GM21526 (cell line): ENCODE measurements at regions not wholly inside any gene's neighbourhood (a gene's known extent, or its start where the extent isn't known, plus 50 kb on each side); places are given as distances from the start of the nearest gene placed in this dataset.
"Not testable (repeated sequence)": the region's sequence is repeated elsewhere in the genome, so short reads cannot be mapped to it uniquely, and the experiment has no call there.

ENCODE experiments used
- ATAC-seq: cut with Tn5 transposase; IDR thresholded peaks from one replicate; pipeline ENCODE4 v1.9.1; 2021; ENCODE audit warnings: moderate library complexity; ENCODE audit not compliant: unreplicated experiment, low FRiP score

DNA sequence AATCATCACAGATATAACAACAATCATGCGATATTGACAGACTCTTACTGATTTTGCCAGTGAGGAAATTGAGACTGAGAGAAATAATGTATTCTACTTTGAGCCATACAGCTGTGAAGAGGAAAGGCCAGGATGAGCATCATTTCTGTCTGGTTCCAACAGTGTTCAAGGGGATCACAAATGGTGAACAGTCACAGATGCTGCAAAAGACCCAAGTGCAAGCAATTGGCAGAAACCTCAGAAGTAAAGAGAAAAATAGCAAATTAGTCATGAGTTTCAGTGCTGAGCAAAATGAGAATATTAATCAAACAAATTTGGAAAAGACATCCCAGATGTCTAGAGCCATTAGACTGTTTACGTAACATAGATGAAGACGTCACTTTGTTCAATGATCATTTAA lies 114.1 kb downstream of the RAB38 start:
- no peak for ATAC-seq

DNA sequence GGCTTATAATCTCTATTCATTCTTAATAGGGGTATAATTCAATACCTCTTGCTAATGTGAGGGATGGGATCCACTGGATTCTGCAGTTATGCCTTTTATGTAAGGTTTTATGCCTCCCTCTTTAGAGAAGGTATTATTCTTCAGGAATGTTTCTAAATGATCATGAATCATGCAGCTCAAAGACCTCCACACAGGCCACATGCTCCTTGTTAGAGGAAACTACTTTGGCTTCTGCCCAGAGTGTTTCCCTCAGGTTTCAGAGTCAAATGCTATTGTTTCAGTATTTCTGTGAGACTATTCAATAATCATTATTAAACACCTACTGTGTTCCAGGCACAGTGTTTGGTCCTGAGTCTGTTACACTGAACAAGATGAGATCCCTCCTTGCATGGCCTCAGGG lies 115.9 kb downstream of the RAB38 start:
- ATAC-seq, result no peak

DNA sequence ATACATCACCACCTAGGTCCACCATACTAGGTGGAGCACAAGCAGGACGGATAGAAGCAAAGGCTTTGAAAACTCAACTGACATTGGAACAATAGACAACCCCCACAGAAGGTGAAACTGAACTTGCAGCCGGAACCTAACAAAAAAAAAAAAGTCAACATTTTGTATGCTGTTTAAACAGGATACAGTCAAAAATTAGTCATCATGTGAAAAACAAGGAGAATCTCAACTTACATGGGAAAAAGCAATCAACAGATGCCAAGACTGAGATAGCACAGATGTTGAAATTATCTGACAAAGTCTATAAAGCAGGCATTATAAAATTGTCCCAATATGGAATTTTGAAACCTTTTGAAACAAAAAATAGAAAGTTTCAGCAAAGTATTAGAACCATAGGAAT lies 123.8 kb downstream of the RAB38 start:
- ATAC-seq, result no peak

DNA sequence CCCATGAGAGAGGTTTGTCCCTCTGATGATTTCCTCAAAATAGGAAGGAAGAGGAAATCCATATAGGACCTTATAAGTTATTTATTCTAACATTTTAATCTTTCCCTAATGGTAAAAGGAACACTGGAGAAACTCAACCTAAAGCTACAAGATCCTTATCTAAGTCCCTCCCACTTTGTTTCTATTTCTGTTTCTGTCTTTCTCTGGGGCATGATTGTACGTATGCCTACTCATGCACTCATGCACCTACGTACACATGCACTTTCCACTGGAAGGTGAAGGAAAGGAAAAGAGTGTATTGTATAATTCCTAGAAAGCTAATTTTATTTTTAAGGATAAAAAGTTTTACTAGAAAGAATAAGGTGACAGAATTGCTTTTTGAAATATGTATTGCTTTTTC lies 125.0 kb downstream of the RAB38 start:
- no peak for ATAC-seq

DNA sequence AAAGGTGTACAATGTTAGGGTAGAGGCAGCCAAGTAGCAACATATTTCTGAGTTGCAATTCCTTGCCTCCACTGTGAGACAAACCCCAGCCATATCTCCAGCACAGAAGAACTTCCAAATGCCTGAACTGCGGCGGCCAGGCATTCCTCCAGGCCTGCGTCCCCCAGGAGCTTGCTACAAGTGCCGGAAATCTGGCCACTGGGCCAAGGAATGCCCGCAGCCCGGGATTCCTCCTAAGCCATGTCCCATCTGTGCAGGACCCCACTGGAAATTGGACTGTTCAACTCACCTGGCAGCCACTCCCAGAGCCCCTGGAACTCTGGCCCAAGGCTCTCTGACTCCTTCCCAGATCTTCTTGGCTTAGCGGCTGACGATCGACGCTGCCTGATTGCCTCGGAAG lies 130.0 kb downstream of the RAB38 start:
- ATAC-seq, result not testable (repeated sequence)

DNA sequence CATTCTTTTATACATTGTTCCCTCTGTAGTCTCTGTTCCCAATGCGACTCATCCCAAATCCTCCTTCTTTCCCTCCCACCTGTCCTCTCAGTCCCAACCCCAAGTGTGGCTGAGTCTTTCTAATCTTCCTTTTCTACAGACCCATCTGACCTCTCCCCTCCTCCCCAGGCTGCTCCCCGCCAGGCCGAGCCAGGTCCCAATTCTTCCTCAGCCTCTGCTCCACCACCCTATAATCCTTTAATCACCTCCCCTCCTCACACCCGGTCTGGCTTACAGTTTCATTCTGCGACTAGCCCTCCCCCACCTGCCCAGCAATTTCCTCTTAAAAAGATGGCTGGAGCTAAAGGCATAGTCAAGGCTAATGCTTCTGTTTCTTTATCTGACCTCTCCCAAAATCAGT lies 130.6 kb downstream of the RAB38 start:
- not testable (repeated sequence) for ATAC-seq

DNA sequence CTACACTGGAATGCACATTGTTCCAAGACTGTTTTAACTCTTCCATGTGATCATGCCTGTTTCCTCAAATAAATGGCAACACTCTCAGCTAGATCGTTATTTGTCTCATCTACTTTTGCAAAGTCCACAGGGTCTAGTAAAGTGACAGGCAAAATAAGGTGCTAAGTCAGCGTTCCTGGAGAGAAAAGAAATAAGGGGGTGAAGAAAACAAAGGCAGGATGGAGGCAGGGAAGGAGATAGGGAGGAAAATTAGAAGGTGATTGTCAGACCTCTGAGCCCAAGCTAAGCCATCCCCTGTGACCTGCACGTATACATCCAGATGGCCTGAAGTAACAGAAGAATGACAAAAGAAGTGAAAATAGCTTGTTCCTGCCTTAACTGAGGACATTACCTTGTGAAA lies 132.1 kb downstream of the RAB38 start:
- no peak for ATAC-seq

DNA sequence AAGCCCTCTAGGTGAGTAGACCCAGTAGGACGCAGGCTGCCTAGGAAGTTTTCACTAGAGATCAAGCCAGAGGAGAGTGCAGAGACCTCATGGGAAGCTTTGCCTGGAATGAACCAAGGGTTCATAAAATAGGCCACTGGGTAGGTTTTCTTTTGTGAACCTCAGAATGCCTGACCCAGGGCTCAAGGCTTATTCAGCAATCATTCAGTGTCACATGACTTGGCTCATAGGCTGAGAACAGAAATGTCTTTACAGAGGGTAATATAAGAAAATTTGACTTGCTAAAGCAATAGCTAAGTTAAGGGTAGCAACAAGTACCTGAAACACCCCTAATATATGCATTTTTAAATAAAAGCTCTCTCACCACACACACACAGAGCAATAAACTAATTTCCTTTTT lies 132.6 kb downstream of the RAB38 start:
- no peak for ATAC-seq

DNA sequence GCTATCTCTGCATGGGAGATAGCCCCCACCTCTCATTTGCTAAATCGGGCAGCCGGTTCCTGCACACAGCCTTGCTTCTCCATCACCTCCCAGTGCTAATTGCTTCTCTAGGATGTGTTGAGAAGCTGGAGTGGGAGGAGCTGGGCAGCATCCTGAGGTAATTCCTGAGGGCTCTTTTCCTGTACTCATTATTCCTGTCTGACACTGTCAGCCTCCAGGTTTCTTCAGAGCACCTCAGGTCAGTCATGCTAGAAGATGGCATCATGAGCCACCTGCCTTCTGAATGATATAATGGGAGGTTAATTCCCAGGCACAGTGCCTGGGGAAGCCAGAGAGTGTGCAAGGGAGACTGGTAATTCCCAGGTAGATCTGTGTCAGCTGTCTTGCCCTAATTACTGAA lies 133.0 kb downstream of the RAB38 start:
- ATAC-seq, result no peak

DNA sequence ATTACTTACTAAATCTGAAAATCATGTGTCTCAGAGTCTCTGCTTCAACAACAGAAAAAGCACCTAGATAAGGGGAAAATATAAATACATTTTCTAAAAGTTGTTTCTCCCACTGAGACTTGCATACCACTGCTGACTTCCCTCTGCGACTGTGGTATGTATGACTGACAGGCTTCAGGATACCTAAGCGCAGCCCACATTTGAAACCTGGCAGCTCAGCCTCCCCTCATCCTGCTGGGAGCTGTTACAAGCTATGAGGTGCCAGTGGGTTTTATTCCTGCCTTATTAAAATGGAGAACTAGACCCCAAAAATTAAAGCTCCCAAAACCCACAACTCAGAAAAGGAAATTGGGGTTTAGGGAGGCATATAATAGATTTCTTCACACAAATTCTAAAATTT lies 133.6 kb downstream of the RAB38 start:
- ATAC-seq, result no peak

DNA sequence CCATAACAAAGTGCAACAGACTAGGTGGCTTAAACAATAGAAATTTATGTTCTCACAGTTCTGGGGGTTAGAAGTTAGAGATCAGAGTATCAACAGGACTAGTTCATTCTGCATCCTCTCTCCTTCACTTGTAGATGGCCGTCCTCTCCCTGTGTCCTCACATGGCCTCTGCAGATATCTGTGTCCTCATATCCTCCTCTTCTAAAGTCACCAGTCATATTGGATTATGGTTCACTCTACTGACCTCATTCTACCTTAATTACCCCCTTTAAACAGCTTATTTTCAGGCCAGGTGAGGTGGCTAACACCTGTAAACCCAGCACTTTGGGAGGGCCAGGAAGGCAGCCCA lies 135.1 kb downstream of the RAB38 start:
- no peak for ATAC-seq

DNA sequence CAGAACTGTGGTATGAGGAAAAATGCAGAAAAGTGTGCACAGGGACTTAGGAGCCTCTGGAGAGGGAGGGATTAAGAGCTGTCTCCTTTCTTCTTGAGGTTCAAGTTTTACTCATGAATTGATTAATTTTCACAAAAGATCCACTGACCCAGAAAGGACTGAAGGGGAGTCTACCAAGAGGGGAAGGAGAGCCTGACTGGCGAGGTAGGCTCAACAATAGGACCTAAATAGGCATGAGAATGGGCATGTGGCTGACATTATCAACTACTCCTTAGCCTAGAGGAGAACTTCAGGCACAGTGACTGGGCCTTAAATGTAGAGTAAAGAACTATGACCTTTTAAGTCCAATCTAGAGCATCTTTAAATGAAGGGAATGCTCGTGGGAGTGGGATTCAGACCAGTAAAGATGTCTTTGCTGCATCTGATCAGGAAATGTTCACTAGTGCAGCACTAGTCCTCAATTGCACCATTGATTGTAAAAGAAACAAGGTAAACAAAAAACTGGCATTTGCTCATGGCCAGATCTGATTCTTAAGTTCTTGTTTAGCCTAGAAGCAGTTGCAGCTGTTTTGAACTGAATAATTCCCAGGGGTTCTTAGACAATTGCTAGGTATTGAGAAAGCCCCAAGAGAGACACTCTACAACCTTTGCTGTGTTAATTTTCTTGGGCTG lies 135.6 kb downstream of the RAB38 start:
- no peak for ATAC-seq

DNA sequence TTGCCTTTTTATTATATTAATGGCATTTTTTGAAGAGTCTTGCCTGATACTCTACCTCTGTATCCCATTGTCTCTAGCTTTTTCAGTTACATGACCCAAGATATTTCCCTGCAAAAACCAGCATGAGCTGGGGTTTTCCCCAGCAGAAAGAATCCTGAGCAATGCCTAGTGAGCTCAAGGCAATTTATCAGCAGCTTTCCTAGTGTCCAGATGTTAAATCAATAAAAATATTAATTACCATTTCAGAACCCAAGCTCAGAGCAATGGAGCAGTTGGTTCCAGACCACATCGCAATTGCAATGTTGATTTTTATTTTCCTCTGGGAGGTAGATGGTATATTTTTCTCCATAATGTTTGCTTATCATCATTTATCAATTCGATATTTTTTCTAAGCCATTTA lies 137.2 kb downstream of the RAB38 start:
- no peak for ATAC-seq

DNA sequence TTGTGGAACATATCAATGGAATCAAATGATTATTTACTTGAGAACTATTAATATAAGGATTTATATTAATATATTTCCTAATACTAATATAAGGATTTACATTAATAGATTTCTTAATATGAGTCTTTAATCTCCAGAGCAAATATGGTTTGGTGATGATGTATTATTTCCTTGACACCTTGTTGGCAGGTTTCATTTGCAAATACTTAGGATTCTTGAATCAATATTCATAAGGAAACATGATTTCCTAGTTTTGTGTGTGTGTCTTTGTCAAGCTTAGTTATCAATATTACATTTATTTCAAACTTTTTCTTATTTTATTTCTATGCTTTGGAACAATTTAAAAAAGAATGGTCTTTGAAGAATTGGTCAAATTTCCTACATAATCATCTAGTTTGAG lies 138.5 kb downstream of the RAB38 start:
- no peak for ATAC-seq

DNA sequence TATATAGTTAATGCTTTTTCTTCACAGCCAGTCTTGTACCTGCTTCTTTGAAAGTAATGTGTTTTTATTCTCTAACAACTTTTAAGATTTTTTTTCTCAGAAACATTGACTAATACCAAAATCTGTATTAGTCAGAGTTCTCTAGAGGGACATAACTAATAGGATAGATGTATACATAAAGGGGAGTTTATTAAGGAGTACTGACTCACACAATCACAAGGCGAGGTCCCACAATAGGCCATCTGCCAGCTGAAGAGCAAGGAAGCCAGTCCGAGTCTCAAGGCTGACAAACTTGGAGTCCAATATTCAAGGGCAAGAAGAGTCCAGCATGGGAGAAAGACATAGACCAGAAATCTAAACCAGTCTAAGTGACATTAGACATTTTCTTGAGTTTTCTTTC lies 140.0 kb downstream of the RAB38 start:
- no peak for ATAC-seq

DNA sequence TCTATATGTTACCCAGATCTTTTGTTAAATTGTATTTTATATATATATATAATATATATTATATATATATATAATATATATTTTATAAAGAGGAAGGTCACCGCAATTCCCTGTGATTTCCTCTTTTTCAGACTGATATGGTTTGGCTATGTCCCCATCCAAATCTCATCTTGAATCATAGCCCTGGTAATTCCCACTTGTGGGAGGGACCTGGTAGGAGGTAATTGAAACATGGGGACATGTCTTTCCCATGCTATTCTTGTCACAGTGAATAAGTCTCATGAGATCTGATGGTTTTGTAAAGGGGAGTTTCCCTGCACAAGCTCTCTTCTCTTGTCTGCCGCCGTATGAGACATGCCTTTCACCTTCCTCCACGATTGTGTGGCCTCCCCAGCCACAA lies 157.6 kb downstream of the RAB38 start:
- no peak for ATAC-seq

DNA sequence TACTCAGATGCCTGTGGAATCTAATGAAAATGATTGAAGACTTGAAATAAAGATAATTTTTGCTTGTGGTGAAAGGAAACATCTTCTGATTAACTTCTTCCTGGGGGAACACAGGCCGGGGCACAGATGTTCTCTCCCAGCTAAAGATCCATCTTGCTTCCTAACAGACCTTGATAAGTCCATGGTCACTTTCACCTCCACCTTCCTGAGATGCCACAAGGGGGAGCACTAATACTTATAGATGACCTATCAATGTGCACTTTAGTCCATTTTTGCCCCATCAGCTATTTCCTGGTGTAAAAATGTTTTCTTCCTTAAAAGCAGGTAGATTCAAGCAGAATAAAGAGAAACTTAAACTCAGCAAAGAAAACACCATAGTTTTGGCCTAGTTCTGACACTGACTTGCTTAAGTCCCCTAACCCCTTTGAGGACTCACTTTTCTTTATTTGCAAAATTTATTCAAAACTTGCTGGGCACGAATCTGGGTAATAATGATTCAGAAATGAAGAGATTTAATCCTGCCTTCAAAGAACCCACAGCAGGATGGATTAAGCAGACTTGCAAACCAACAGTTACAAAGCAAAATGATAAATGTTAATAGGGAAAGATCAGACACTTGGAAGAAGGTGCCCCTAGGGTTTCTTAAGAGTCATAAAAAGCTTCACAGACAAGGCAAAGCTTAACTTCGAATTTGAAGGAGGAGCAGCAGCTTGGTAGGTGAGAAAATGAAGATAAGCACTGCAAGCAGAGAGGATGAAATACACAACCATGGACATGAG lies 158.7 kb downstream of the RAB38 start:
- peak; percentile 98 for ATAC-seq

DNA sequence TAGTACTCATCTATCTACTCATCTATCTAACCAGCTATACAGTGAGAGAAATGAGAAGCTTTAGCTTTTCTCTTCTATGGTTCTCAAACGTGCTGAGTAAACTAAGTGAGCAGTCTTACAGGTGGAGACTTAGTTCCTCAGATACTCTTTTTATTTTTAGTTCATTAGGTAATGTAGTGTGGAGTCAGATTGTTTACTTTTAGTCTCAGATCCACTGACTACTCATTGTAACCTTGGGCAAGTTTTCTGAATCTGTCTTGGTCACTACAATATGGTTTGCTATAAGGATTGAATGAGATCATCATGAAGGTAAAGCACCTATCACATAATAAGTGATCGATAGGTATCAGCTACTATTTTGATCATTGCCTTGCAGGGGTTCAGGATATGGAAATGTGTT lies 160.1 kb downstream of the RAB38 start:
- ATAC-seq, result no peak

DNA sequence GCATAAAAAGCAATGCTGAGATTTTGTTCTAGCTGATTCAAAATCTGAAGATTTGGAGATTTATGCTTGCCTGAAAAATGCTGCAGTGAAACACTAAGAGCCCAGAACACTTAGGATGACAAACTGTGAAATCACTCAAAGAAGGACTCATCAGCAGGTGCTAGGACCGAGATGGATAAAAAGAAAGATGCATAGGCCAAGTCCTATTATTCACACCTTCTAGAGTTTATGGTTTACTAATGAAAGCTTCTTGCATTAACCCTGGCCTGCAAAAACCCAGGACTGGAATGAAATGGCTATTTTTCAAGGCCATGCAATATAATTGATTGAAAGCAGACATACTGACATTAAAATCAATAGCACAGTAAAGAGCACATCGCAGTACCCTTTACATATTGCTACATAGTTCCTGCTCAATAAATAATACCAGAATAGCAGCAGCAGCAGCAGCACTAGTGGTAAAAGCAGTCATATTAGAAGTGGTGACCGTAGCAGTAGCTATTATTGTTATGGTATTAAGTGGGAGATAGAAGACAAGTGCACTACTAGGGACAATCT lies 161.7 kb downstream of the RAB38 start:
- no peak for ATAC-seq

DNA sequence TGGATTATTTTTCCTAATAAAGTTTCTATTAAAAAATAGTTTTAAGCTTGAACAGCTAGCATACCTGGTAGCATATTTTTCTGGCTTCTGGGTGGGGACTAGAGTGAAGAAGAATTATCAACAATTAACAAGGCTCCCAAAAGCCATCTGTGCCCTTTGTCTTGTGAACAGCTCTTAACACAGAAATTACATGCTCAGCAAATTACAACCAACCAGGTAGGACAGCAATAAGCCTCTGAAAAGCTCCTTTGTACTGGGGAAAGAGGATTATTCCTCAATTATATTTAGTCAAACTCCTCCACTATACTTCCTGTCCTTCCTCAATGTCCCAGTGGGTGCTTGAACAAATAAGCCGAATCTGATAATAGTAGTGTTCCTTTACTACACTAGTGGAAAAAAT lies 162.8 kb downstream of the RAB38 start:
- no peak for ATAC-seq

DNA sequence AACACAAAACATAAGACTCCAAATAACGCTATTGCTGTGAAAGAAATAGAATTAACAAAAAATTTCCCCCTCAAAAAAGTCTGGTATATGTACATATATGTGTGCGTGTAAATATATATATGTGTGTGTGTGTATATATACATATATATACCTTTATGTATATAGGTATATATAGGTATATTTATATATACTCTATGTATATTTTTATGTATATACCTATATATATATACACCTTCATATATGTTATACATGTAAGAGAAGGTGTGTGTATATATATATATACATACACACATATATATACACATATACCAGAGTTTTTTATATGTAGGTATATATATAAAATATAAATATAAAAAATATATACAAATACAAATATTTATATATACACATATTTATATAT lies 199.2 kb downstream of the RAB38 start:
- no peak for ATAC-seq

DNA sequence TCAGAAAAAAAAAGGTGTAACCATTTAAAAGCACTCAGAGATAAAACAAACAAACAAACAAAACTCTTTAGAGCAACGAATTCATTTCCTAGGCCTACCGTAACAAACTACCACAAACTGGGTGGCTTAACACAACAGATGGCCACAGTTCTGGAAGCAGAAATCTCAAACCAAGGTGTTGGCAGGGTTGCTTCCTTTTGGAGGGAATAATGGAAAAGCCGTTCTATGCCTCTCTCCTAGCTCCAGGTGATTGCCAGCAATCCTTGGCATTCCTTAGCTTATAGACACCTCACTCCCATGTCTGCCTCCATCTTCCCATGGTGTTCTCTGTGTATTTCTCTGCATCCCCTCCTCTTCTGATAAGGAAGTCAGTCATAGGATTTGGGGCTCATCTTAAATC lies 200.4 kb downstream of the RAB38 start:
- no peak for ATAC-seq
